GM21619 (cell line): ENCODE measurements at regions not wholly inside any gene's neighbourhood (a gene's known extent, or its start where the extent isn't known, plus 50 kb on each side); places are given as distances from the start of the nearest gene placed in this dataset.
"Not testable (repeated sequence)": the region's sequence is repeated elsewhere in the genome, so short reads cannot be mapped to it uniquely, and the experiment has no call there.

Experiments
- ATAC-seq: cut with Tn5 transposase; IDR thresholded peaks from one replicate; pipeline ENCODE4 v1.9.1; 2021; ENCODE audit not compliant: unreplicated experiment

DNA sequence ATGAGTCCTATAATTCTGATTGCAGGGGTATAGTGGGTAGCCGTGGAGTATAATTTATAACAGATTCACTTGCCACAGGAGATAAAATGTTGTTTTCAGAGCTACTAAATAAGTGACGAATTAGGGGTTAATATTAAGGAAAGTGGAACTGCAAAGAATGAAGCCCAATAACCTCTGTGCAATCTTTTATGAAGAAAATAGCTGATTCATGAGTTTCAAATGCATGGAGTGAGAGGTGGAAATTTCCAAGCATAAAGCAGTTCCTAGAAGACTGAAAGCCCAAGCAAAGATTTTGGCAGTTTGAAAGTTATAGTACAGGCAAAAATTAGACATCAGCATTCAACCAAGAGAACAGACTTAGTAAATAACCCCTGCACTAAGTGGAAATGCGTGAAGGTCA is 1782.4 kb upstream of the PCDH10 start:
- ATAC-seq, result no peak

DNA sequence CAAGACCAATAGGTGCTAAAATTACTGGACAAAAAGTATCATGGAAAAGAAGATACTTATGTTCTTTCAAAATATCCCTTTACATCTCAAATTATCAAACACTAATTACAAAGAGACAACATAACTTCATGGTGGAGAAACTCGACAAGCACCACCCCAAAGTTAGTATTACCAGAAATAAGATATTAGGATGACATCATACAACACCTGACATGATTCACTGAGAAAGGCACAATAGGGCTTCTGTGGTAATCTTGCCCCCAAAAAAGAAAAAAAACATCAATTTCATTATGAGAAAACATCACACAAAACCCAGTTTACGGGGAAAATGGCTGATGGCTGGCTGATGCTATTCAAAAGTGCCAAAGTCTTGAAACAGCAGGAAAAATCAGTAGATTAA is 1781.7 kb upstream of the PCDH10 start:
- no peak for ATAC-seq

DNA sequence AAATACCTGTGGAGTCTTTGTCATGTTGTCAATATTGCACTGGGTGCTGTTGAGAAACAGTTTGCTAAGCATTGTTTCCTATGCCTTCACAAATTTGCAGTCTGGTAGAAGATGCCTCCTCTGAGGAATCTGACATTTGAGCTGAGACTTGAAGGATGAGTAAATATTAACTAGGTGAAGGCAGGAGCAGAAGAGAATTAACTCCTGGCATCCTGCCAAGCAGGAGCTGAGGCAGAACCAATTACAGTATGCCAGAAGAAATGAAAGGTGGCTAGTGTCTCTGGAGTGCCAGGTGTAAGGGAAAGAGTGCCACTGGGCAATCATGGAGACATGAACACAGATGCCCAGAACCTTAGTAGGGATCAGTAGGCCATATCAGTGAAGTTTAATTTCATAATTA is 1778.2 kb upstream of the PCDH10 start:
- no peak for ATAC-seq

DNA sequence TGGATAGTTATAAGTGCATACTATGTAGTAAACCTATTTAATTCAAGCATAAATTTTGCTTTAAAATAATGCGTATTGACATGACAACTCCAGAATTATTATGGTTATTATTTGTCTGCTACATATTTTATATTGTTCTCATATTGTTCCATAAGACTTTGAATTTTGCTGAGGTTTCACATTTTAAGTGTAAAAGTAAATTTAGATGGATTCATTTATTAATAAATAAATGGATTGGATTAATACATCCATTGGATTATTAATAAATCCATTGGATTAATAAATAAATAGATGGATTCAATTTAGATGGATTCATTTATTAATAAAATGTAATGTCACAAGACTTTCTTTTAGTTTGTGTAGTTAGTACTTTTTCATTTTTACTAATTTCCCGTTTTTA is 1768.0 kb upstream of the PCDH10 start:
- ATAC-seq, result no peak

DNA sequence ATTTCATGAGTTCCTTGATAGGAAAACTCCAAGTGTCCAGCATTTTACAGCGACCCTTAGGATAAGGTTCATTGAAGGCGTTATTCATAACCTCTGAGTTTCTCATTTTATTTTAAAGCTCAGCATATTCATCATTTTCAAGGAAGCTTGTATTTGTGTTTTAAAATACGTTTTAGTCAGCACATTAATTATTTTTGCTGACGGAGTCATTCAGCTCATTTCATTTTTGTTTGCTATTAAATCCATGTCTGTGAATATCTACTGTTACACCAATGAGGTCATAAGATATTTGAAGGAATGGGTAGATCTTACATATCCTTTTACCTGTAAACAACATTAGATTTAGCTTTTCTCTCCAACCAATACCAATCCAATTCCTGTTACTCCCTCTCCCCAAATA is 1766.3 kb upstream of the PCDH10 start:
- no peak for ATAC-seq

DNA sequence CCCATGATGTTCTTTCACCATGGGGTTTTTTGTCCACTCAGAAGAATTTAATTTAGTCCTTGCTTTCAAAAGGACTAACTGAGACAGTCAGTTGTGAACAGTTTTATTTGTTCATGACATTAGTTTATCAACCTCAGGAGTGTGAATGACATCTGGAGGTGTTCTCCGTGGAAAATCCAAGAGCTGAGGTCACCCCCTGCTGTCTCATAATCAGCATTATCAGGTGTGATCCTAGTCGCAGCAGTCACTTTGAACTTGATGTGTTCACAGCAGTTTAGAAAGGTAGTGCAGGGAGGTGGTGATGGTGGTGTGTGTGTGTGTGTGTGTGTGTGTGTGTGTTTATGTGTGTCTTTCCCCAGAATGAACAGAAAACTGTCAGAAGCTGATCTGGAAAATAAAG is 1760.8 kb upstream of the PCDH10 start:
- ATAC-seq, result no peak

DNA sequence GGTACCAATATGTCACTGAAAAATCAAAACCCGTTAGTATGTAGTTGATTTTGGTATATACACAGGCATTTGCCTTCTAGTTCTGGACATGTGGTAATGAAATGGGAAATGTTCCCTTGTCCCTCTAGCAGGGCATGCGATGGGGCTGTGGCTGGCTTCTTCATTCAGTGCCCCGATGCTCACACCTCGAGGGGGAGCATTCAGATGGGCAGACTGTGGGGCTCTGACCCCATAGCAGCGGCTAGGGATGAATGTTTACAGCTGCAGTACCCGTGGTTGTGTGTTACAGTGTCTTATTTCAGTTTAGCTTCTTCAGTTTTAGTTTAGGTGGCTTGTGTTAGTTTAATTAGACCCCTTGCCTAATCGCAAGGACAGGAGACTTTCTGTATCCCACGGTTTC is 1741.0 kb upstream of the PCDH10 start:
- no peak for ATAC-seq

DNA sequence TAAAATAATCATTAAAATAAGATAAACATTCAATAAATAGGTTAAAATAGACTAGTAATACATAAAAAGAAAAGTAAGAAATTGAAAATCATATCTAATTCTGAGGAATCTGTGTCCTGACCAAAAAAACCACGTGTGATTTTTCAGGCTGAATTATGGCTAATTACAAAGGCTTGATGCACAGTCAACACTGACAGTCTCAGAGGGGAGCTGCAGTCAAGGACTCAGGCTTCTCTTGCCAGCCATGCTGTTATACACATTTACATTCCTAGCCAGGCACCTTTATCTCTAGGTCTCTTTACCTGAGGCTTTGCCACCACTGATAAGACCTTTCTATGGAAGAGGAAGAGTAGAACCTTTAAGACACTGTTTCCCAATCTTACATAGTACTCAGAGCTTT is 1737.7 kb upstream of the PCDH10 start:
- ATAC-seq, result no peak

DNA sequence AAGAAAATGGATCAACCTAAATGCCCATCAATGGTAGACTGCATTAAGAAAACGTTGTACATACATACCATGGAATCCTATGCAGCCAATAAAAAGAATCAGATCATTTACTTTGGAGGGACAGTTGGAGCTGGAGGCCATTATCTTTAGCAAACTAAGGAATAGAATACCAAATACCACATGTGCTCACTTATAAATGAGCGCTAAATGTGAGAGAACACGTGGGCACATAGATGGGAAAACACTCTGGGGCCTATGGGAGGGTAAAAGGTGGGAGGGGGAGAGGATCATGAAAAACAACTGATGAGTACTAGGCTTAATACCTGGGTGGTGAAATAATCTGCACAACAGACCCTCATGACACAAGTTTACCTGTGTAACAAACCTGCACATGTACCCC is 1729.9 kb upstream of the PCDH10 start:
- no peak for ATAC-seq

DNA sequence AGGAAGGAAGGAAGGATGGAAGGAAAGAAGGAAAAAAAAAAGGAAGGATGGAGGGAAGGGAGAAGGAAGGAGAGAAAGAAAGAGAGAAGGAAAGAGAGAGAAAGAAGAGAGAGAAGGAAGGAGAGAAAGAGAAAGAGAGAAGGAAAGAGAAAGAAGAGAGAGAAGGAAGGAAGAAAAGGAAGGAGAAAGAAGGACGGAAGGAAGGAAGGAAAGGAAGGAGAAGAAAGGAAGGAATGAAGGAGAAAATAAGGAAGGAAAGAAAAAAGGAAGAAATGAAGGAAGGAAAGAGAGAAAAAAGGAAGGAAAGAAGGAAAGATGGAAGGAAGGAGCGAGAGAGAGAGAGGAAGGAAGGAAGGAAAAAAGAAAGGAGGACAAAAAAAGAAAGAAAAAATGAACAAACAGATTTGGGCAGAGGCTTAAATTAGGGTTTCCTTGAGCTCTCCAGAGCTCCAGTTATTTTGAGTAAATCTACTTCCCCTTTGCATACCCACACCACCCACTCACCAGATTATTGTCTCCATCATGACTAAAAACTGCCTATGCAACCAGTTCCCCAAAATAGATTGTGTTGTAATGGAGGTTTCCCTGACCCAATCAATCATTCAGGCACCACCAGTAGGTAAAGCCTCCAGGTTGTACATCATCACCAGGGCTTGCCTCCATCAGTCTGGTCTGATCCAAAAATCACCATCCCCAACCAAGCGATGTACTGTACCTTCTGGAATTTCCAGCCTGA is 1722.9 kb upstream of the PCDH10 start:
- no peak for ATAC-seq

DNA sequence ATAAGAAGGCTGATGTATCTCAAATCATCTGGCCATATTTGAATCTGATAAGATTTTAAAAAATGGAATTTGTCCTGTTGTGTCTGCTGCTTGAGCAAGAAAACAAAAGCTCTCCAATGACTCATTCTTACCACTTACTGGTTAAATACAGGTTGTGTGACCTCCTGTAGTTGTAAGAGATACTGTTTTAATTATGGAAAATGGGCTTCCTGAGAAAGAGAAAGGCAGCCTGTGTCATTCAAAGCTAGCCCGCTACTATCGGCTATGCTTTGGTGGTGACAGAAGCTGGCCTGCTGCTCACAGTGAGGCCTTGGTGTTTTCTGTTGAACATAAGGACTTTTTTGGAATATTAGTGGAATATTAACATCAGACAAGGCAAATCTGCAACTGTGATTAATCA is 1722.1 kb upstream of the PCDH10 start:
- no peak for ATAC-seq

DNA sequence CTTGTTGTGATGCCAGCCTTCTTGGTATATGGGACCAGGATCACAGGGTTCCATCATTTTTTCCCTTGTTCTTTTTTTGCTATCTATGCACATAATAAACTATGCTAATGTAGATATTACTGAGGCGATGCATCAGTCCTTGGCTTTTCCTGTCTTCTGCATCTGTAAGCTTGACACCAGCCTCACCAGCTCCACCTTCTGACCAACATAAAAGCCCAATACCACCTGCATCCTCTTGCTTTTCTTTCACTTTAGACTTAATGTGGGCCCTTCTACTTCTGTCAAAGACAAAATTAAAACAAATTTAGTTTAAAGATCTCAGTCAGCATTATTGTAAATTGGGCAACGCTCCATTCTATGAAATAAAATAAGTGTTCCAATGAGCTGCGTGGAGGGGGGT is 1718.8 kb upstream of the PCDH10 start:
- ATAC-seq, result no peak

DNA sequence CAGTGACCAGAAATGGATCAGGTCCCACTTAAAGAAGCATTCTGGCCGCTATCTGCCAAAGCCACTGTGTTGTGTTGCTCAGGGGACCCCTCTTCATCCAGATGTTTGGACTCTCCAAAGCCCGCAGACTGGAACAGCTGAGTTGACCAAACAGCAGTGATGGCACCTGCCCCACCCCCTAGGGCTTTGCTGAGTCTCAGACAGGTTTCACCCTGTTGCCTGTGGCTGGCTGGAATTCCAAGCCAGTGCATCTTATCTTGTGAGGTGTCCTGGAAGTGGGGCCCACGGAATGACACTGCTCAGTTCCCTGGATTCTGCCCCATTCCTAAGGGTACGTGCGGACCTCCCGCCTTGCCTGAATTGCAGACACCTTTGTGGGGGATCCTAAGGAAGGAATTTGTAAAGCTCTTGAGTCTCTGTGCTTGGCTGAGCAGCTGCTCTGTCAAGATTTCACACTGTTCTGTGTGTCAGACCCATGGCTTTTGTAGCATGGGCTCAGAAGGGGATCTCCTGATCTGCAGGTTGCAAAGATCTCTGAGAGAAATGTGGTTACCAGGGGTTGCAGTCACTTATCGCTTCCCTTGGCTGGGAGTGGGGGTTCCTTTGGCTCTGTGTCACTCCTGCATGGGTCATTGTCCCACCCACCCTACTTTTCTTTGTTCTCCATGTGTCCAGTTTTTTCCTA is 1707.9 kb upstream of the PCDH10 start:
- no peak for ATAC-seq

DNA sequence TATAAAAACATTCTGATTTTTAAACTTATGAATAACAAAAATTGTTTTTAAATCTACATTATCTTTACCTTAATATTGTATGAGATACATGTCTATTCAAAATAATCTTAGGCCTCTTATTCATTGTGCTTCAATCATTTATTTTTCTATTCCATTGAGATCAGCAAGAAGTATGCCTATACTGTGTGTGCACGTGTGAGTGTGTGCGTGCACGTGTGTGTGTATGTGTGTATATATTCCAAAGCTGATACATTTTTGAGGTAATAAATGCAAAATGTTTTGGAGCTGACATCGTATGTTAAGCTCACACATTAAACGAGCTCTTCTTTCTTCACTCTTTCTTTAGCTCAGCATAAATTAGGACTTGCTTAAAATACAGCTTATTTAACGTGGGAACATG is 1701.2 kb upstream of the PCDH10 start:
- no peak for ATAC-seq

DNA sequence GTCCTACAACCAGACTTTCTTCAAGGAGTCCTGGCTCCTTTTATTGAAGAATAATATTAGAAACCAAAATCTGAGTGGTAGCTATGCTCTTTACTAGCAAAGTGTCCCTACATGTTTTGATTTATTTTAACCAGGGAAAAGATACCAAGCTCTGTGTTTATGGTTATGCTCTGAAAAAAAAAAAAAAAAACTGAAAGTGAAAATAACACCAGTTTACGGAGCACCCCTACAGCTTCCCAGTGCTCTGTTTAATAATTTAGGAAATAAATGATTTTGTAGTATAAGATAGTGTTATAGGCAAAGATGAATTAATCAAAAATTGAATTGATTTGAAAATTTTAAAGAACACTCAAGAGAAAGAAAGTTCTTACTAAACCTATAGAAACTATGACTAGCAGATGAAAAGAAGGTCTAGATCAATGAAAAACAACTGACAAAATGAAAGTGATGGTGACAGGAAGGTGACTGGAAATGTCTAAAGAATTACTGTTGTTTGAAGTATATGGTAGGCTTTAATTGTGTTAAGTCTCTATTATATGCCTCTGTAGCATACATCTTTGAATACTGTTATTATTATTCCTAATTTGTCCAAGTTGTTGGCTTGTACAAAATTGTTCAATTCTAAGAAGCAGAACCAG is 1698.4 kb upstream of the PCDH10 start:
- no peak for ATAC-seq

DNA sequence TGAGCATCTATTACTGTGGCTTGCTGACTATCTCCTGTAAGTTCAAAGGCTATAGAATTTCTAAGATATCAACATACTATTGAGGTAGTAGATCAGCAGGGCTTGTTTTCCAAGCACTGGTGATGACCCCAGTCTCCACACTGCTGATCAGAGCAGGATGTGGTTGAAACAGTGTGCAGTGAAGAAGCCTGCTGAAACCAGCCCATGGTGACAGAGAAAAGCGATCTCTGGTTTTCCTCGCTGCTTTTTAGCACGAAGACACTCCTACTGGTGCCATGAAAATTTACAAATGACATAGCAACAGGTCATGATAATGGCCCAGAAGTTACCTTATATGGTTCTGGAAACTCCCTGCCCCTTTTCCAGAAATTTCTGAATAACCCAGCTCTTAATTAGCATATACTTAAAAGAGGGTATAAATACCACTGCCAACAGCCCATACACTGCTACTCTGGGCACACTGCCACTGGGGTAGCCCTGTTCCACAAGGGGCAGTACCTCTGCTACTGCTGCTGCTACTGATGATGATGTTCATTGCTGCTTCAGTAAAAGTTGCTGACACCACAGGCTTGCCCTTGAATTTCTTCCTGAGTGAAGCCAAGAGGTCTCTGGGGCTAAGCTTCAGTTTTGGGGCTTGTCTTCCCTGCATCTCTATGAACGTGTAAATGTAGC is 1689.5 kb upstream of the PCDH10 start:
- no peak for ATAC-seq

DNA sequence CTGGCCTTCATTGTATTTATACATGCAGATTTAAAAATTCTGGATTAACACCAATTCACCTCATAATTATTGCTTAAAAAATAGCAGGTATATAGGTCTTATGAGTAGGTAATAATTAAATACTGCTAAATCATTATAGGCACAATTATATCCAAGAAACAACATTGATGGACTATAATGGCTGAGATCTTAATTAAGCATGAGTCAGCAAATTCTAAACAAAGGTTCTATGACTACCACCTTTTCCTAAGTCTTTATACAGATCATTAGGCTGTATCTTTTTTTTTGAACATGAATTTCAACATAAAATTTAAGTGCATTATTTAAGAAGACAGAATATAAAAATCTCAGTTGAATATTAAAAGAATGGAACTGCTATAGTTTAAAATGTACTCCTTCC is 1678.7 kb upstream of the PCDH10 start:
- no peak for ATAC-seq

DNA sequence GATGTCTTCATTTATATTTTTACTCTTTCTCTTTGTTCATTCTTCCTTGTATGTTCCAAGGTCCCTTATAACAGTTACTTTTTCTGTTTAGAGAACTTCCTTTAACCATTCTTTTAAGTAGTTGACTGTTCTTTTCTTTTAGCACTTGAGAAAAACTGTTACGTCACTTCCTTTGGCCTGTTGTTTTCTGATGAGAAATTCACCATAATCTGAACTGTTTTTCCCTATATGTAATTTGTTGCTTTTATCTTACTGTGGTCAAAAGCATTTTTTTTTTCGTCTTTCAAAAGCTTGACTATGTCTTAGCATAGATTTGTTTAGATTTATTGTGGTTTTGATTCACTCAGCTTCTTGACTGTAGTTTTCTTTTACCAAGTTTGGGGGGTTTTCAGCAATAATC is 1660.3 kb upstream of the PCDH10 start:
- no peak for ATAC-seq

DNA sequence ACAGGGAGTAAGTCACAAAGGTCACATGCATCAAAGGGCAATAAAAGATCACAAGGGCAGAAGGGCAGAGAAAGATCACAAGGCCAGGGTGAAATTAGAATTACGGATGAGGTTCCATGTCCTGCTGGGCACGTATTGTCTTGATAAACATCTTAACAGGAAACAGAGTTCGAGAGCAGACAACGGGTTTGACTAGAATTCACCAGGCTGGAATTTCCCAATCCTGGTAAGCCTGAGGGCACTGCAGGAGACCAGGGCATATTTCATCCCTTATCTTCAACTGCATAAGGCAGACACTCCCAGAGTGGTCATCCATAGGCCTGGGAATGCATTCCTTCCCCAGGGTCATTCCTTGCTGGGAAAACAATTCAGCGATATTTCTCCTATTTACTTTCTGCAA is 1652.9 kb upstream of the PCDH10 start:
- not testable (repeated sequence) for ATAC-seq

DNA sequence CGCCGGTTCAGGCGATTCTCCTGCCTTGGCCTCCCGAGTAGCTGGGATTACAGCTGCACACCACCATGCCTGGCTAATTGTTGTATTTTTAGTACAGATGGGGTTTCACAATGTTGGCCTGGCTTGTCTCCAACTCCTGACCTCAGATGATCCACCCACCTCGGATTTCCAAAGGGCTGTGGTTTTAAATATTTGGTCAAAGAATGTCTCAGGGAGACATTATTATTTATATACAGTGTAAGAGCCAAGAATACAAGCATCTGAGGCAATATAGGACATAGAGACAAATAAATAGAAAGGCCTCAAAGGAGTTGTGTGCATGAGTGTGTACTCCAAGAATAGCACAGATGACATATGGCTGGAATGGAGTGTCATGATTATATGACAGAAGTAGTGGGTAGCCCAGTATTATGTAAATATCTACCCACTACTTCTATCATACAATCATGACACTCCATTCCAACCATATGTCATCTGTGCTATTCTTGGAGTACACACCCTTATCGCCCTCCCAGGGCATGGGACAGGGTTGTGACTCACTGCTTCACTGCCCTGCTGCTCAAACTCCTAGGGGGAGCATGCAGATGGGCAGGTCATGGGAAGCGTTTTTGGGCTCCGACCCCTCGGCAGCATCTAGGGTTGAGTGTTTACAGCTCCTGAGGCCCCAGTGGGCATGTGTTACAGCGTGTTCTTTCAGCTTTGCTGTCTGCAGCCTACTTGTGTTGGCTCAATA is 1649.8 kb upstream of the PCDH10 start:
- ATAC-seq, result no peak

DNA sequence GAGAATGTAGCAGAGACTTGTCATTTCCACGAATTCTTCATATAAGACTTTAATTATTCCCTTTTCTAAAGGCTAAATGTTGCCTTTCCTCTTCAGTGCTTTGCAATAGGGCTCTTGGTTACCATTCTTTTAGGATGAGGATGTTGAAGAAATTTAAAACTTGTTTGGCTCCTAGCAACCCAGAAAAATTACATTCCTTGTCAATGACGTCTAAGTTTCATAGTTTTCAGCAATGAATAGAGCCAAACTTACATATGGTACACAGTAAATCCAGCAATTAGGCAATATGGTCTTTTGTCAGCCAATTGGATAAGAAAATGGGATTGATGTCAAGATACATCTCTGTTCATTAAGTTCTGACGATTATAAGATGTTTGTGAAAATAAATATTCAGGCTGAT is 1639.6 kb upstream of the PCDH10 start:
- no peak for ATAC-seq
